Activated T-helper 17 cell treated with anti-CD3 and anti-CD28 coated beads, Interleukin-2, amount 50 U/mL, for 72 hours (primary cell): ENCODE measurements at regions not wholly inside any gene's neighbourhood (a gene's known extent, or its start where the extent isn't known, plus 50 kb on each side); places are given as distances from the start of the nearest gene placed in this dataset.
"Not testable (repeated sequence)": the region's sequence is repeated elsewhere in the genome, so short reads cannot be mapped to it uniquely, and the experiment has no call there.

Experiments
- ATAC-seq: fragments of 150-1000 bp; cut with Tn5 transposase; replicated peaks from 2 replicates; pipeline ENCODE4 v1.10.0; 2021; ENCODE audit warnings: mild to moderate bottlenecking, moderate library complexity
- H3K27ac Mint-ChIP-seq: one replicate; pipeline ENCODE4 v1.8.0; 2022; ENCODE audit warnings: mixed read lengths
- H3K27me3 Mint-ChIP-seq: one replicate; pipeline ENCODE4 v1.8.0; 2022; ENCODE audit warnings: mixed read lengths
- H3K36me3 Mint-ChIP-seq: one replicate; pipeline ENCODE4 v1.8.0; 2022; ENCODE audit warnings: low read depth, mild to moderate bottlenecking, mixed read lengths
- H3K4me1 Mint-ChIP-seq: one replicate; pipeline ENCODE4 v1.8.0; 2022; ENCODE audit warnings: mixed read lengths
- H3K4me3 Mint-ChIP-seq: one replicate; pipeline ENCODE4 v1.8.0; 2022; ENCODE audit warnings: mild to moderate bottlenecking, mixed read lengths
- H3K9me3 Mint-ChIP-seq: one replicate; pipeline ENCODE4 v1.8.0; 2022; ENCODE audit warnings: mixed read lengths

DNA sequence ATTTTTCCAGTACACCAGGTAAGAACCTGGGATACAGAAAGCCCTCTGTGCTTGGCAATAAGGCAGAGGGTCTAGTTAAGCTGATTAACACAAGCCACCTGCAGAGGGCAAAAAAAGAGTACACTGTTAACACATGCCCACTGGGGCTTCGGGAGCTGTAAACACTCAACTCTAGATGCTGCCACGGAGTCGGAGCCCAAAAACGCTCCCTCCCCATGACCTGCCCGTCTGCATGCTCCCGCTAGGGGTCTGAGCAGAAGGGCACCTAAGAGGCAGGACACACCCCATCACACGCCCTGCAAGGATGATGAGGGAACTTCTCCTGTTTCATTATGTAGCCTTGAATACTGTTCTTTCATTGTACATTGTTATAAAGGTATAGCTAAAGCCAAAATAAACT, 715.6 kb upstream of the AADAT start:
- H3K36me3 Mint-ChIP-seq: no peaks in the 10 kb centered on the region
- H3K27ac Mint-ChIP-seq: no peak overlapping the region
- H3K4me3 Mint-ChIP-seq: no peak overlapping the region
- no peaks in the 10 kb centered on the region for H3K27me3 Mint-ChIP-seq
- no peaks in the 10 kb centered on the region for H3K4me1 Mint-ChIP-seq
- no peak for ATAC-seq
- H3K9me3 Mint-ChIP-seq: peaks cover 22% of the 10 kb centered on the region

- Mint-ChIP-seq H3K27ac (no peak overlapping the region), H3K27me3 (no peaks in the 10 kb centered on the region), H3K36me3 (no peaks in the 10 kb centered on the region), H3K4me1 (no peaks in the 10 kb centered on the region), H3K4me3 (no peak overlapping the region), H3K9me3 (peaks cover 22% of the 10 kb centered on the region)
- ATAC-seq: no peak
These were observed 715.2 kb upstream of the AADAT start for GRCh38 chr4:170804930-170805329.

- no peak overlapping the region for H3K27ac Mint-ChIP-seq
- no peaks in the 10 kb centered on the region for H3K27me3 Mint-ChIP-seq
- no peak for ATAC-seq
- H3K36me3 Mint-ChIP-seq: no peaks in the 10 kb centered on the region
- H3K4me3 Mint-ChIP-seq: no peak overlapping the region
- H3K4me1 Mint-ChIP-seq: no peaks in the 10 kb centered on the region
- H3K9me3 Mint-ChIP-seq: peaks cover 16% of the 10 kb centered on the region
These were observed 713.7 kb upstream of the AADAT start for GRCh38 chr4:170803492-170803891.

DNA sequence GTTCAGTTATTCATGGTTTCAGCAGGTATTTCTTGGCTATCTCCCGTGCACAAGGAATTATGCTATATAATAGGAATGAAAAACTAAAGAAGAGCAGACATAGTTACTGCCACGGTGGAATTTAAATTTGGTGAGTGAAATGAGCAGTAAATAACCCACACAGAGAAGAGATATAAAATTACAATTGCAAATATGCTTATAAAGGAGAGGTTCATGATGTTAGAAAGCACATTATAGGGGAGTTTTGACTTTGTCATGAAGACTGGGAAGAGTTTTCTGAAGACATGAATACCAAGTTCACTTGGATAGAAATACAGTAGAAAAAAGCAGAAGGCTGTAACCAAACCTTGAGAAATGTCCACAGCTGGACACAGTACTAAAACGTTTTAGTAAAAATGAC, 712.0 kb upstream of the AADAT start:
- H3K9me3 Mint-ChIP-seq: peaks cover 9% of the 10 kb centered on the region
- H3K4me1 Mint-ChIP-seq: no peaks in the 10 kb centered on the region
- H3K27ac Mint-ChIP-seq: no peak overlapping the region
- ATAC-seq: no peak
- H3K36me3 Mint-ChIP-seq: no peaks in the 10 kb centered on the region
- H3K27me3 Mint-ChIP-seq: no peaks in the 10 kb centered on the region
- no peak overlapping the region for H3K4me3 Mint-ChIP-seq

DNA sequence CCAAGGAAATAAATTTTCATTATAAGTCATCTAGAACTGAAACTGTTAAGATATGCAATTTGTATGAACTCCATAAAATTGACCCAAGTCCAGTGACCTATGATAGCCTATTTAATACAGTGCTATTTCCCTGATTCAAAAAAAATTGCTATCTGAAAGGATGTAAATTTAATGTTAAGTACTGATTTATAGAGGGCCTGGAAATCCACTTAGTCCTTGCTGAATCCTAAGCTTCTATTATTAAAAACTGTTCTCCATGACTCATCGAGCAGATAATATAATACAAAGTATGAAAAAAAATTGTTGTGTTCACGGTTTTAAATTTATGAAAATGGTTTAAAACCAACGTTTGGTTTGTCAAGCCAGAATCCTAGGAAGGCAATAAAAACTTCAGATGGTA, 704.8 kb upstream of the AADAT start:
- H3K36me3 Mint-ChIP-seq: no peaks in the 10 kb centered on the region
- no peaks in the 10 kb centered on the region for H3K9me3 Mint-ChIP-seq
- H3K27ac Mint-ChIP-seq: no peak overlapping the region
- no peak overlapping the region for H3K4me3 Mint-ChIP-seq
- ATAC-seq: no peak
- H3K27me3 Mint-ChIP-seq: no peaks in the 10 kb centered on the region
- no peaks in the 10 kb centered on the region for H3K4me1 Mint-ChIP-seq

DNA sequence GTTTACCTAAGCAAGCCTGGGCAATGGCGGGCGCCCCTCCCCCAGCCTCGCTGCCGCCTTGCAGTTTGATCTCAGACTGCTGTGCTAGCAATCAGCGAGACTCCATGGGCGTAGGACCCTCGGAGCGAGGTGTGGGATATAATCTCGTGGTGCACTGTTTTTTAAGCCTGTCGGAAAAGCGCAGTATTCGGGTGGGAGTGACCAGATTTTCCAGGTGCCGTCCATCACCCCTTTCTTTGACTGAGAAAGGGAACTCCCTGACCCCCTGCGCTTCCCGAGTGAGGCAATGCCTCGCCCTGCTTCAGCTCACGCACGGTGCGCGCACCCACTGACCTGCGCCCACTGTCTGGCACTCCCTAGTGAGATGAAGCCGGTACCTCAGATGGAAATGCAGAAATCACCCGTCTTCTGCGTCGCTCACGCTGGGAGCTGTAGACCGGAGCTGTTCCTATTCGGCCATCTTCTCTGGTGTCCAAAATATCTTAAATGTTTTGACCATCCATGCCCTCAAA, 698.8 kb upstream of the AADAT start:
- H3K4me3 Mint-ChIP-seq, H3K4me1 Mint-ChIP-seq, H3K9me3 Mint-ChIP-seq, H3K36me3 Mint-ChIP-seq, H3K27me3 Mint-ChIP-seq, H3K27ac Mint-ChIP-seq, ATAC-seq: not testable (repeated sequence)

DNA sequence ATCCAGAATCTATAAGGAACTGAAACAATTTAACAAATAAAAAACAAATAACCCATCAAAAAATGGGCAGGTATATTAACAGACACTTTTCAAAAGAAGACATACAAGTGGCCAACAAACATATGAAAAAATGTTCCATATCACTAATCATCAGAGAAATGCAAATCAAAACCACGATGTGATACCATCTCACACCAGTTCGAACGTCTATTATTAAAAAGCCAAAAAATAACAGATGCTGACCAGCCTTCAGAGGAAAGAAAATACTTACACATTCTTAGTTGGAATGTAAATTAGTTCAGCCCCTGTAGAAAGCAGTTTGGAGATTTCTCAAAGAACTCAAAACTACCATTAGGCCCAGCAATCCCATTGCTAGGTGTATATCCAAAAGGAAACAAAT, 687.9 kb upstream of the AADAT start:
- no peak for ATAC-seq
- no peak overlapping the region for H3K4me3 Mint-ChIP-seq
- no peaks in the 10 kb centered on the region for H3K4me1 Mint-ChIP-seq
- no peaks in the 10 kb centered on the region for H3K36me3 Mint-ChIP-seq
- peaks cover 29% of the 10 kb centered on the region for H3K9me3 Mint-ChIP-seq
- no peak overlapping the region for H3K27ac Mint-ChIP-seq
- H3K27me3 Mint-ChIP-seq: no peaks in the 10 kb centered on the region

DNA sequence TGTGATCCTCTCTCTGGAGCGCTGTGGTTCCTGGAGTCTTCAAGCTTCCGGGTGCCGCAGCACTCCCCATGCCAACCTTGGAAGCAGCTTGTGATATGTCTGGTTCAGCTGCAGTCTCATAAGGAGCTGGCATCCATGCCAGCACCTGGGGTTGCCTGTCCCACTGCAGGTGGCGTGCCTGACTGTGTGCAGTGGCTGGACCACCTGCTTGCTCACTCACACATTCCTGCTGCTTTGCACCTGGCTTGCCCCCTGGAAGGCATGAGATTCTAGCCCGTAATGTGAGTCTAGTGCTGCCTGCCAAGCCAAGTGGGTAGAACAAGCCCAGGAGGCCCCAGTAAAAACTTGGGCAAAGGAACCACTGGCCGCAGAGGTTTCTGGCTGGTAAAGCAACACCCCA, 687.2 kb upstream of the AADAT start:
- Mint-ChIP-seq H3K9me3 (peaks cover 29% of the 10 kb centered on the region), H3K27me3 (no peaks in the 10 kb centered on the region), H3K4me1 (no peaks in the 10 kb centered on the region), H3K4me3 (no peak overlapping the region), H3K27ac (no peak overlapping the region), H3K36me3 (no peaks in the 10 kb centered on the region)
- ATAC-seq: no peak

DNA sequence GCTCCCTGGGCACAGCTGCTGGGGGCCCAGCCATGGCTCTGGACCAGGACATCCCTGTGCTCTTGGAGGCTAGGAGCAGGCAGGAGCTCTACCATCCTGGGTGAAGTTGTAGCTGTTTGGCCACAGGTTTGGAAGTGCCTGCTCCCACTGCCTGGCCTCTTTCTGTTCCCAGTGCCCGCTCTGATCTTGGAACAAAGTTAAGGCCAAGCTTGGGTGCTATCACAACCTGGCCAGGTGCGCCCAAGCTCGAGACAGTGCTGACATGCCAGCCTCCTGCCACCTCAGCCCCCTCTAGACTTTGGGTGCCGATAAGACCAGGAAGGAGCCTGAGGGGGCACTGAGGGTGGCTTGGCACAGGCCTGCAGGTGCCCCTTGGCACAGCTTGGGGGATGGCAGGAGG, 686.1 kb upstream of the AADAT start:
- Mint-ChIP-seq H3K36me3 (no peaks in the 10 kb centered on the region), H3K4me1 (no peaks in the 10 kb centered on the region), H3K9me3 (peaks cover 23% of the 10 kb centered on the region), H3K4me3 (no peak overlapping the region), H3K27ac (no peak overlapping the region), H3K27me3 (no peaks in the 10 kb centered on the region)
- ATAC-seq: no peak

DNA sequence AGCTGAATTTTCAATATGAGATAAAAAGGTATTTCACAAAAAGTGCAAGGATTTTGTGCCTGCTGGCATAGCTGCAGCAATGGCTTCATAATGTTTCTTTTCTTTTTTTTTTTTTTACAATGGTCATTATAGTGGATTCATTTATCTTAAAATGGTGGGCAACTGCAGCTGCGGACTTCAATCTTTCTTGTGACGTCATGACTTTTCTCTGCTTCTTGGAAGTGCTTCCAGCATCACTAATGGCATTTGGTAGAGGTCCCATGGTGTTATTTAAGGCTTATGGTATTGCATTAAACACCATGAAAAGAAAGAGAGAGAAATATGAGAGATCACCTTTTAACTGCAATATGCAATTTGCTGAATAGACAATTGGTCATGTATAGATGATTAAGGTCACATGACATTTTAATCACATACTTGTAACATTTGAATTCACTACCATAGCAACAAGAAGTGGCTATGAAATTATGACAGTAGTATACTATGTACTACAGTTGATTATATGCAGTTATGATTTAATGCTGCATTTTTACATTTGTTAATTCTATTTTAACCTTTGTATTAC, 684.0 kb upstream of the AADAT start:
- Mint-ChIP-seq H3K27me3 (no peaks in the 10 kb centered on the region), H3K4me3 (no peak overlapping the region), H3K36me3 (no peaks in the 10 kb centered on the region), H3K9me3 (peaks cover 17% of the 10 kb centered on the region), H3K4me1 (no peaks in the 10 kb centered on the region), H3K27ac (no peak overlapping the region)
- ATAC-seq: no peak

DNA sequence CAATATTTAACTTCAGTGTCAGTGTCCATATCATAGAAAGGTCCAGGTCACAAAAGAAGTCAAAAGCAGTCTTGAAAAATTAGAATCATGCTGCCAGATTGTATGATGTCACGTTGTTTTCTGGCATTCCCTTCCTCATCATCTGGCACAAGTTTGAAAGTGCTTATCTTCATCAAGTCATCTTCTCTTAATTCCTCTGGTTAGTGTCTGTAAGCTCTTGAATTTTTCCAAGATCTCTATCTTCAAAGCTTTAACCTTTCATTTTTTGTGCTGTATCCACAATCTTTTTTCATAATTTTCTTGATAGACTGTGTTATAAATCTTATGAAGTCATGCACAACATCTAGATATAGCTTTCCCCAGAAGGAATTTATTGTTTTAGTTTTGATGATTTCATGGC, 682.7 kb upstream of the AADAT start:
- Mint-ChIP-seq H3K9me3 (peaks cover 11% of the 10 kb centered on the region), H3K4me1 (no peaks in the 10 kb centered on the region), H3K4me3 (no peak overlapping the region), H3K27ac (no peak overlapping the region), H3K27me3 (no peaks in the 10 kb centered on the region), H3K36me3 (no peaks in the 10 kb centered on the region)
- ATAC-seq: no peak

DNA sequence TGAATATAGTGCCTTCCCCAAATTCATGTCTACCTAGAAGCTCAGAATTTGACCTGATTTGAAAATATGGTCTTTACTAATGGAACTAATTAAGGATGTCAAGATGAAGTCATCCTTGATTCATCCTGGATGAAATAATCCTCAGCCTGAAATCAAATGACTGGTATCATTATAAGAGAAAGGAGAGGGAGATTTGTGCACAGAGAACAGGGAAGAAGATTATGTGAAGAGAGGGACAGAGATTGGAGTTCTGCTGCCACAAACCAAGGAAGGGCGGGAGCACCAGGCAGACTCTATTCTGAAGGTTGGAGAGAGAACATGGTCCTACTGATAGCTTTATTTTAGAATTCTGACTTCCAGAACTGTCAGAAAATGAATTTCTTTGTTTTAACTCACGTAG, 680.9 kb upstream of the AADAT start:
- Mint-ChIP-seq H3K36me3 (no peaks in the 10 kb centered on the region), H3K9me3 (peaks cover 11% of the 10 kb centered on the region), H3K27me3 (no peaks in the 10 kb centered on the region), H3K27ac (no peak overlapping the region), H3K4me1 (no peaks in the 10 kb centered on the region), H3K4me3 (no peak overlapping the region)
- no peak for ATAC-seq

GRCh38 chr4:170769862-170770261, 680.1 kb upstream of the AADAT start:
- no peaks in the 10 kb centered on the region for H3K36me3 Mint-ChIP-seq

DNA sequence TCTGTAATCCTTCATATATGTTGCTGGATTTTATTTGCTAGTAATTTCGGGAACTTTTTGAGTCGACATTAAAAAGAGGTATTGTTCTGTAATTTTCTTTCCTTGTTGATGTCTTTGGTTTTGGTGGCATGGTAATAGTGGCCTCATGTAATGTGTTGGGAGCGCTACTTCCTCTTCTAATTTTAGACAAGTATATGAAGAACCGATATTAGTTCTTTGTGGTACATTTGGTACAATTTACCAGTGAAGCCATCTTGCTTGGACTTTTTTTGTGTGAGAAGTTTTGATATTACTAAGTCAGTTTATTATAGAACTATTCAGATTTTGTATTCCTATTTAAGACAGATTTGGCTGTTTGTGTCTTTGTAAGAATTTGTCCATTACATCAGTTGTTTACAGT, 669.2 kb upstream of the AADAT start:
- peaks cover 13% of the 10 kb centered on the region for H3K9me3 Mint-ChIP-seq
- no peaks in the 10 kb centered on the region for H3K4me1 Mint-ChIP-seq
- H3K27ac Mint-ChIP-seq: no peak overlapping the region
- no peak overlapping the region for H3K4me3 Mint-ChIP-seq
- no peaks in the 10 kb centered on the region for H3K27me3 Mint-ChIP-seq
- ATAC-seq: no peak
- no peaks in the 10 kb centered on the region for H3K36me3 Mint-ChIP-seq

More at GRCh38 chr4:170769862-170770261, 680.1 kb upstream of the AADAT start:
- no peak for ATAC-seq
- Mint-ChIP-seq H3K27ac (no peak overlapping the region), H3K4me3 (no peak overlapping the region), H3K9me3 (peaks cover 11% of the 10 kb centered on the region), H3K4me1 (no peaks in the 10 kb centered on the region), H3K27me3 (no peaks in the 10 kb centered on the region)

DNA sequence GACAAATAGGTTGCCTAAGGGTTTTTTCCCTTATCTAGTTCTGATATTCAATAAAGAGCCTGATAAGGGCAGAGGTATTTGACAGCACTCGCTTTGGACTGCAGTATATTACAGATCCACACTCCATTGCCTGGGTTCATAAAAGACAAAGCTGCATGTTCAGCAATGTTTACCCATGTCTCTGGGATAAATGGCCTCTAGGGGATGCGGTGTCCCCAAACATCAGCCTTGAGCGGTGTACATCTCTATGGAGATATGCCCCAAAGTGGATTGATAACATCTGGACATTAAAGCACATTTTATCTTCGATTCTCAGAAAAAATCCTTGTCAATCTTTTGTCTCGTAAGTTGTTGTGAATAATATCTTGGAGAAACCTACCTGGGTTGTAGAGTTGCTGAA, 660.8 kb upstream of the AADAT start:
- peaks cover 5% of the 10 kb centered on the region for H3K9me3 Mint-ChIP-seq
- no peaks in the 10 kb centered on the region for H3K36me3 Mint-ChIP-seq
- H3K27me3 Mint-ChIP-seq: no peaks in the 10 kb centered on the region
- no peaks in the 10 kb centered on the region for H3K4me1 Mint-ChIP-seq
- H3K4me3 Mint-ChIP-seq: no peak overlapping the region
- ATAC-seq: no peak
- H3K27ac Mint-ChIP-seq: no peak overlapping the region

- no peaks in the 10 kb centered on the region for H3K27me3 Mint-ChIP-seq
- H3K9me3 Mint-ChIP-seq: peaks cover 5% of the 10 kb centered on the region
- ATAC-seq: no peak
- no peak overlapping the region for H3K27ac Mint-ChIP-seq
- no peaks in the 10 kb centered on the region for H3K4me1 Mint-ChIP-seq
- no peaks in the 10 kb centered on the region for H3K36me3 Mint-ChIP-seq
- H3K4me3 Mint-ChIP-seq: no peak overlapping the region
These were observed 659.2 kb upstream of the AADAT start for GRCh38 chr4:170748975-170749374.
